DND-41 (cell line): ENCODE measurements at regions not wholly inside any gene's neighbourhood (a gene's known extent, or its start where the extent isn't known, plus 50 kb on each side); places are given as distances from the start of the nearest gene placed in this dataset.

Experiments used
- ATAC-seq: fragments of 200-7000 bp; cut with Tn5 transposase; 3 replicates; pipeline ENCODE4 v1.9.1; 2021; ENCODE audit warnings: low read depth; ENCODE audit not compliant: insufficient read depth
- DNase-seq: peaks from one replicate; pipeline ENCODE4 v3.0.0-alpha.2; 2020
- H2AFZ ChIP-seq: 2 replicates; pipeline ENCODE4 v1.6.0; 2012; ENCODE audit warnings: low read depth, low read length
- H3K27ac ChIP-seq: 2 replicates; pipeline ENCODE4 v1.5.1; 2012; ENCODE audit warnings: low read length, inconsistent platforms
- H3K27me3 ChIP-seq: fragments of 200-600 bp; sonication (generic); 2 replicates; pipeline ENCODE4 v1.6.0; 2012; ENCODE audit warnings: low read length, mild to moderate bottlenecking, inconsistent platforms; ENCODE audit not compliant: insufficient read depth, poor library complexity
- H3K36me3 ChIP-seq: 2 replicates; pipeline ENCODE4 v1.5.1; 2012; ENCODE audit warnings: low read length, inconsistent platforms; ENCODE audit not compliant: insufficient read depth
- H3K4me1 ChIP-seq: 2 replicates; pipeline ENCODE4 v1.5.1; 2012; ENCODE audit warnings: mild to moderate bottlenecking, low read length; ENCODE audit not compliant: insufficient read depth
- H3K4me2 ChIP-seq: 2 replicates; pipeline ENCODE4 v1.6.0; 2012; ENCODE audit warnings: mild to moderate bottlenecking, moderate library complexity, low read length, inconsistent platforms; ENCODE audit not compliant: insufficient read depth
- H3K4me3 ChIP-seq, 2 experiments: fragments of 200-600 bp in 1 of 2; shearing (Covaris generic) in 1 of 2; 2 replicates each; pipeline ENCODE4 v1.5.1; 2012 to 2016; ENCODE audit warnings: inconsistent platforms in 2 of 2, low read length in 2 of 2, mild to moderate bottlenecking in 2 of 2, low read depth in 1 of 2, moderate library complexity in 1 of 2
- H3K79me2 ChIP-seq: 2 replicates; pipeline ENCODE4 v1.6.0; 2012; ENCODE audit warnings: low read length, inconsistent platforms; ENCODE audit not compliant: insufficient read depth
- H3K9ac ChIP-seq: 2 replicates; pipeline ENCODE4 v1.6.0; 2012; ENCODE audit warnings: low read depth, mild to moderate bottlenecking, inconsistent platforms, low read length, moderate library complexity
- H3K9me3 ChIP-seq: 2 replicates; pipeline ENCODE4 v1.5.1; 2012; ENCODE audit warnings: low read length, moderate library complexity, mild to moderate bottlenecking, inconsistent platforms; ENCODE audit not compliant: insufficient read depth, severe bottlenecking
- H4K20me1 ChIP-seq: 2 replicates; pipeline ENCODE4 v1.6.0; 2012; ENCODE audit warnings: low read length; ENCODE audit not compliant: insufficient read depth
- CTCF ChIP-seq: IDR thresholded peaks from 2 replicates; pipeline ENCODE4 v1.5.1; 2012; ENCODE audit warnings: borderline replicate concordance, low read length, moderate library complexity, mild to moderate bottlenecking; ENCODE audit not compliant: poor library complexity, severe bottlenecking; ENCODE audit errors: extremely low read depth
- EZH2 ChIP-seq: IDR thresholded peaks from 3 replicates; pipeline ENCODE4 v1.6.1; 2012; ENCODE audit warnings: borderline replicate concordance, low read depth, mild to moderate bottlenecking, moderate library complexity, low read length, inconsistent platforms; ENCODE audit not compliant: severe bottlenecking

GRCh38 chr2:204280262-204280668 lies 265.0 kb upstream of the PARD3B start:
- peaks cover 28% of the 10 kb centered on the region for H3K27me3 ChIP-seq
- no peaks in the 10 kb centered on the region for H4K20me1 ChIP-seq
- H3K4me2 ChIP-seq: no peak overlapping the region
- H3K36me3 ChIP-seq: no peaks in the 10 kb centered on the region
- no peak overlapping the region for H2AFZ ChIP-seq
- H3K27ac ChIP-seq: no peak overlapping the region
- H3K4me1 ChIP-seq: no peaks in the 10 kb centered on the region
- no peak overlapping the region for H3K9ac ChIP-seq
- ATAC-seq (no peak), DNase-seq (no peak)
- no peak overlapping the region for H3K4me3 ChIP-seq
- no peaks in the 10 kb centered on the region for H3K79me2 ChIP-seq
- TF ChIP-seq EZH2: no peak
- TF ChIP-seq CTCF: no peak
- no peaks in the 10 kb centered on the region for H3K9me3 ChIP-seq

GRCh38 chr2:204282081-204282480 lies 263.2 kb upstream of the PARD3B start:
- DNase-seq: no peak

GRCh38 chr2:204282525-204282924 lies 262.8 kb upstream of the PARD3B start:
- Histone ChIP-seq H3K36me3 (no peaks in the 10 kb centered on the region), H3K27me3 (peaks cover 31% of the 10 kb centered on the region), H3K9me3 (no peaks in the 10 kb centered on the region), H3K4me2 (no peak overlapping the region), H2AFZ (no peak overlapping the region), H3K9ac (no peak overlapping the region), H3K79me2 (no peaks in the 10 kb centered on the region), H3K4me3 (no peak overlapping the region), H3K4me1 (no peaks in the 10 kb centered on the region), H3K27ac (no peak overlapping the region), H4K20me1 (no peaks in the 10 kb centered on the region)
- ATAC-seq (no peak), DNase-seq (no peak)
- TF ChIP-seq EZH2 (no peak), CTCF (no peak)

More at GRCh38 chr2:204282081-204282480, 263.2 kb upstream of the PARD3B start:
- H3K36me3 ChIP-seq: no peaks in the 10 kb centered on the region
- ATAC-seq: no peak
- no peak overlapping the region for H3K4me2 ChIP-seq
- no peak overlapping the region for H3K4me3 ChIP-seq
- H3K27me3 ChIP-seq: peaks cover 31% of the 10 kb centered on the region
- H3K4me1 ChIP-seq: no peaks in the 10 kb centered on the region
- H2AFZ ChIP-seq: no peak overlapping the region
- TF ChIP-seq CTCF (no peak), EZH2 (no peak)
- no peaks in the 10 kb centered on the region for H3K79me2 ChIP-seq
- H3K9me3 ChIP-seq: no peaks in the 10 kb centered on the region
- no peaks in the 10 kb centered on the region for H4K20me1 ChIP-seq
- no peak overlapping the region for H3K27ac ChIP-seq
- no peak overlapping the region for H3K9ac ChIP-seq

GRCh38 chr2:204289066-204289465 lies 256.2 kb upstream of the PARD3B start:
- DNase-seq (no peak), ATAC-seq (no peak)
- no peak overlapping the region for H3K27ac ChIP-seq
- no peaks in the 10 kb centered on the region for H3K79me2 ChIP-seq
- no peak overlapping the region for H3K9ac ChIP-seq
- H3K4me3 ChIP-seq: no peak overlapping the region
- H3K9me3 ChIP-seq: no peaks in the 10 kb centered on the region
- no peak overlapping the region for H3K4me2 ChIP-seq
- H3K36me3 ChIP-seq: no peaks in the 10 kb centered on the region
- peaks cover 25% of the 10 kb centered on the region for H3K27me3 ChIP-seq
- no peak for TF ChIP-seq EZH2
- TF ChIP-seq CTCF: no peak
- no peaks in the 10 kb centered on the region for H3K4me1 ChIP-seq
- no peaks in the 10 kb centered on the region for H4K20me1 ChIP-seq
- no peak overlapping the region for H2AFZ ChIP-seq
